ENCODE measurements at regions not wholly inside any gene's neighbourhood (a gene's known extent, or its start where the extent isn't known, plus 50 kb on each side); places are given as distances from the start of the nearest gene placed in this dataset.

- no peak for TF ChIP-seq EZH2 (IDR thresholded peaks at IDR 0.05; ENCODE audit: low read length, unreplicated experiment)
- TF ChIP-seq EZH2phosphoT487 (IDR thresholded peaks at IDR 0.05; ENCODE audit: borderline replicate concordance, low read length): no peak
- no peak for TF ChIP-seq CTCF (conservative IDR thresholded peaks at IDR 0.05; ENCODE audit: low read depth, low read length)
- Histone ChIP-seq H2AFZ (ENCODE audit: low read length) (no peak overlapping the region), H4K20me1 (ENCODE audit: low read length) (no peaks in the 10 kb centered on the region), H3K27ac (ENCODE audit: low read length) (no peak overlapping the region), H3K79me2 (ENCODE audit: low read length) (no peaks in the 10 kb centered on the region), H3K36me3 (ENCODE audit: low read depth, low read length) (no peaks in the 10 kb centered on the region), H3K27me3 (ENCODE audit: low read length) (no peaks in the 10 kb centered on the region), H3K9ac (ENCODE audit: low read length) (no peak overlapping the region), H3K4me2 (ENCODE audit: low read length) (no peak overlapping the region), H3K4me3 (ENCODE audit: low read length) (no peak overlapping the region), H3K9me3 (ENCODE audit: low read length) (0 out of 2 replicates have a peak, but pooled peaks cover 6% of the 10 kb centered on the region), H3K4me1 (ENCODE audit: insufficient read depth, low read length) (no peaks in the 10 kb centered on the region), H3F3A (ENCODE audit: low read length, unreplicated experiment) (no peaks in the 10 kb centered on the region), H3K9me2 (replicated peaks; ENCODE audit: low read length) (no peaks in the 10 kb centered on the region)
- intact Hi-C loops (cut with micrococcal nuclease): no loop called here
- POLR2A ChIA-PET (ENCODE audit: unreplicated experiment): no interaction called here
- CTCF ChIA-PET: no interaction called here
- ATAC-seq (no peak), DNase-seq (no peak)
- BruUV-seq (replicated peaks): no TSS peak
Measured at GRCh38 chr3:165455793-165456192, 259.6 kb upstream of the SLITRK3 start.

DNA sequence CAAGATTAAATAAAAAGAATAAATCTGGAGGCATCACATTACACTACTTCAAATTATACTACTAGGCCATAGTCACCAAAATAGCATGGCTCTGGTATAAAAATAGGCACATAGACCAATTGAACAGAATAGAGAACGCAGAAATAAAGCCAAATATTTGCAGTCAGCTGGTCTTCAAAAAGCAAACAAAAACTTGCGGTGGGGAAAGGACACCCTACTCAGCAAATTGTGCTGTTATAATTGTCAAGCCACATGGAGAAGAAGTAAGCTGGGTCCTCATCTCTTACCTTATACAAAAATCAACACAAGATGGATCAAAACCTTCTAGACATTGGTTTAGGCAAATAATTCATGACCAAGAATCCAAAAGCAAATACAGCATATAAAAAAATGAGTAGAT lies 259.2 kb upstream of the SLITRK3 start:
- intact Hi-C loops (cut with micrococcal nuclease): no loop called here
- H4K20me1 ChIP-seq (ENCODE audit: low read length): no peaks in the 10 kb centered on the region
- no peaks in the 10 kb centered on the region for H3K79me2 ChIP-seq (ENCODE audit: low read length)
- POLR2A ChIA-PET (ENCODE audit: unreplicated experiment): no interaction called here
- CTCF ChIA-PET: no interaction called here
- H3K9me3 ChIP-seq (ENCODE audit: low read length): 0 out of 2 replicates have a peak, but pooled peaks cover 6% of the 10 kb centered on the region
- no peak overlapping the region for H2AFZ ChIP-seq (ENCODE audit: low read length)
- H3K27ac ChIP-seq (ENCODE audit: low read length): no peak overlapping the region
- no peaks in the 10 kb centered on the region for H3F3A ChIP-seq (ENCODE audit: low read length, unreplicated experiment)
- H3K4me1 ChIP-seq (ENCODE audit: insufficient read depth, low read length): no peaks in the 10 kb centered on the region
- no TSS peak for BruUV-seq (replicated peaks)
- H3K4me3 ChIP-seq (ENCODE audit: low read length): no peak overlapping the region
- DNase-seq (no peak), ATAC-seq (no peak)
- no peak overlapping the region for H3K4me2 ChIP-seq (ENCODE audit: low read length)
- no peak overlapping the region for H3K9ac ChIP-seq (ENCODE audit: low read length)
- no peaks in the 10 kb centered on the region for H3K27me3 ChIP-seq (ENCODE audit: low read length)
- no peaks in the 10 kb centered on the region for H3K36me3 ChIP-seq (ENCODE audit: low read depth, low read length)
- no peak for TF ChIP-seq EZH2phosphoT487 (IDR thresholded peaks at IDR 0.05; ENCODE audit: borderline replicate concordance, low read length)
- TF ChIP-seq EZH2 (IDR thresholded peaks at IDR 0.05; ENCODE audit: low read length, unreplicated experiment): no peak
- TF ChIP-seq CTCF (conservative IDR thresholded peaks at IDR 0.05; ENCODE audit: low read depth, low read length): no peak
- H3K9me2 ChIP-seq (replicated peaks; ENCODE audit: low read length): no peaks in the 10 kb centered on the region

DNA sequence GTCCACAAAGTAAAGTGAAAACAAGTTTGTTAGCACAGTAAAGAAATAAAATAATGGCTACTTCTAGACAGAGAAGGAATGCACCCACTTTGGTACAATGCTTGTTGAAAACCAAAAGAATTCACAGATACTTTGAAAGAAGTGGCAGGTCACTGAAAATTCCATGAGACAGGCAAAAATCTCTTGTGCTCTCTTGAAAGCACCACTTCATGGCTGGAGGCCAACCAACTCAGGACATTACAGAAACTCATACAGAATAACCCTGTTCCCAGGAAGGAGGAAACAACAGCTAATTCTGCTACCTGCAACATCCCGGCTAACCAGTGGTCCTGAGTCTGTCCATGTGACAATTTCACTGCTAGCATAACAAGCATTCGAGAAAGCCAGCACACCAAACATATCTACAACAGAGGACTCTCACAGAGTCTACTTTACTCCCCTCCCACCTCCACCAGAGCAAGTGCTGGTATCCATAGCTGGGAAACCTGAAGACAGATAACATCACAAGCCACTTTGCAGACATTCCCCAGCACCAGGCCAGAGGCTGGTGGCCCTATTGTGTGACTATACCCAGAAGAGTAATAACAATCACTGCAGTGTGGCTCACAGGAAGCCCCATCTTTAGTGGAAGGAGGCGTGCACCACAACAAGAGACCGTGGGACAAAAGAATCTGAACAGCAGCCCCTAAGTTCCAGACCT lies 255.3 kb upstream of the SLITRK3 start:
- ATAC-seq: no peak
- Histone ChIP-seq H3F3A (ENCODE audit: low read length, unreplicated experiment) (no peaks in the 10 kb centered on the region), H3K4me3 (ENCODE audit: low read length) (no peak overlapping the region), H4K20me1 (ENCODE audit: low read length) (no peaks in the 10 kb centered on the region), H3K27ac (ENCODE audit: low read length) (no peak overlapping the region), H3K9me3 (ENCODE audit: low read length) (0 out of 2 replicates have a peak, but pooled peaks cover 6% of the 10 kb centered on the region), H3K9me2 (replicated peaks; ENCODE audit: low read length) (no peaks in the 10 kb centered on the region), H3K79me2 (ENCODE audit: low read length) (no peaks in the 10 kb centered on the region), H2AFZ (ENCODE audit: low read length) (no peak overlapping the region), H3K9ac (ENCODE audit: low read length) (no peak overlapping the region), H3K36me3 (ENCODE audit: low read depth, low read length) (no peaks in the 10 kb centered on the region), H3K4me2 (ENCODE audit: low read length) (no peak overlapping the region), H3K27me3 (ENCODE audit: low read length) (no peaks in the 10 kb centered on the region), H3K4me1 (ENCODE audit: insufficient read depth, low read length) (no peaks in the 10 kb centered on the region)
- no peak for TF ChIP-seq EZH2phosphoT487 (IDR thresholded peaks at IDR 0.05; ENCODE audit: borderline replicate concordance, low read length)
- no peak for TF ChIP-seq EZH2 (IDR thresholded peaks at IDR 0.05; ENCODE audit: low read length, unreplicated experiment)
- no peak for TF ChIP-seq CTCF (conservative IDR thresholded peaks at IDR 0.05; ENCODE audit: low read depth, low read length)
- CTCF ChIA-PET: interaction anchor here (0.6 kb wide), 1 partner anchor 404 kb away, joined by 3 read pairs; no protein-coding TSS in a partner anchor
- POLR2A ChIA-PET (ENCODE audit: unreplicated experiment): no interaction called here
- BruUV-seq (replicated peaks): no TSS peak
- DNase-seq: no peak
- intact Hi-C loops (cut with micrococcal nuclease): no loop called here

Measured in PC-3 (cell line).